ENCODE measurements at regions not wholly inside any gene's neighbourhood (a gene's known extent, or its start where the extent isn't known, plus 50 kb on each side); places are given as distances from the start of the nearest gene placed in this dataset.
"Not testable (repeated sequence)": the region's sequence is repeated elsewhere in the genome, so short reads cannot be mapped to it uniquely, and the experiment has no call there.

DNA sequence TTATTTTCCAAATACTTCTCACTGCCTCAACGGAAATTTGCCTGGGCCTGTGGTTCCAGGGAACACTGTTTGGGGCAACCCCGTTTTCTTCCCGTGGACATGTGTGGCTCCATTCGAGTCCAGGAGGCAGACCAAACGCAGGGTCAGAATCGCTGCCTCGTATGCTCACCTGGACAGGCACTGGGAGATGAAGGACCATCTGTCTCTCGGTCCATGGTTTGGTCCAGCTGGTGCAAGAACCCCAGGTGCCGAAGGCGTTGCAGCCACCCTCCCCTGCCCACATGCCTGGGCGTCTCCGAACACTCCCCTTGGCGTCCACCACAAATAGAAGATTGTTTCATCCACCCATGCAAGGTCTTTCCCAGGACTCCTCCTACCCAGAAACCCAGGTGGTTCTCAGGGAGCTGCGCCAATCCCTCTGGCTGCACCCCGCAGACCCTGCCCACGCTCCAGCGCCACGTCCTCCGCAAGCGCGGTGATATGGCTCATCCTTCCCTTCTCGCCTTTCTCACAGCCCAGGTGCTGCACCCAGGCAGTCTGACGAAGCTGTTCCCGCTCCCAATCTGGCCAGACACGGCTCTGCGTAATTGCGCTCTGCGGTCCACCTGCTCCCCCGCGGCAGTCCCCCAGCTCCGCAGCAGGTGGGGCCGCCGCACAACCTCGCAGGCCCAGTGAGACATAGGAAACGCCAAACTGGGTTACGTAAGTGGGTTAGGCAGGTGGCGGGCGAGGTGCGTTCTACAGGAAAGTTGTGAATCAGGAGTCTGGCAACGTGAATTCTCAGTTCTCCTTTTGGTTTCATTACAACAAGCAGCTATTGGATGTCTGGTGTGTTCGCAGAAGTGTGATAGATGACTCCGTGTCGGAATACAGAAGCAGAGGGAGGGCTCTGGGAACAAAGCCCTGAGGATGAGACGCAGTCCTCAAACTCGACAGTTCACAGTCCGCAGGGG is 146.2 kb upstream of the ECI2 start:
- DNase-seq (ENCODE audit: low read depth in 3 of 3, low spot score in 2 of 3): peak; percentile 42 to 57 (median 43)

DNA sequence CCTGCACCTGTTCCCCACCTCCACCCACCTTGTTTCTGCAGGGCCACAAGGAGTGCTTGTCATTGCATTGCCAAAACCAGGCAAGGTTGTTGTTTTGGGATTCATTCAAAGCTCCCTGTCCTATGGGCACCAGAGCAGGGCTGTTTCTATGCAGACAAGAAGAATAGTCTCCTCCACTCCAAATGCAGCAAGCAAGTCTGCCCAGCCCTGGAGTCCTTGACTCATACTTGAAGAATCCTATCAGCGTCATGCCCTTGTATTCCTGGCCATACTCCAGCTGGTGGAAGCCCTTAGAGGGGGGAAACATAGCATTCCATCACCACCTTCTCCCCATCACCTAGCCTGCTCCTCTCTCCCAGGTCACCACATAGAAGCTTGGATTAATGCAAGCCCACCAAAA is 145.3 kb upstream of the ECI2 start:
- no peak for DNase-seq (ENCODE audit: low read depth in 3 of 3, low spot score in 2 of 3)

DNA sequence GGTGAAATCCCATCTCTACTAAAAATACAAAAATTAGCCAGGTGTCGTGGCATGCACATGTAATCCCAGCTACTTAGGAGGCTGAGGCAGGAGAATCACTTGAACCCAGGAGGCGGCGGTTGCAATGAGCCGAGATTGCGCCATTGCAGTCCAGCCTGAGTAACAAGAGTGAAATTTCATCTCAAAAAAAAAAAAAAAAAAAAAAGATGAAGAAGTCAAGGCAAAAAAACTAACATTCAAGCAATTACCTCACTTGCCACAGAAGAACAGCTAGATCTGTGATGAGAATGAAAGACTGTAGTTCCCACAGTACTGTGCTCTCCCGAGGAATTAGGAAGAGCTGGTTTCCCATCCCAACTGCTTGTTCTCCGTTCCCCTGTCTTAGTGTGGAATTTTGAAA is 144.7 kb upstream of the ECI2 start:
- DNase-seq (ENCODE audit: low read depth in 3 of 3, low spot score in 2 of 3): no peak

DNA sequence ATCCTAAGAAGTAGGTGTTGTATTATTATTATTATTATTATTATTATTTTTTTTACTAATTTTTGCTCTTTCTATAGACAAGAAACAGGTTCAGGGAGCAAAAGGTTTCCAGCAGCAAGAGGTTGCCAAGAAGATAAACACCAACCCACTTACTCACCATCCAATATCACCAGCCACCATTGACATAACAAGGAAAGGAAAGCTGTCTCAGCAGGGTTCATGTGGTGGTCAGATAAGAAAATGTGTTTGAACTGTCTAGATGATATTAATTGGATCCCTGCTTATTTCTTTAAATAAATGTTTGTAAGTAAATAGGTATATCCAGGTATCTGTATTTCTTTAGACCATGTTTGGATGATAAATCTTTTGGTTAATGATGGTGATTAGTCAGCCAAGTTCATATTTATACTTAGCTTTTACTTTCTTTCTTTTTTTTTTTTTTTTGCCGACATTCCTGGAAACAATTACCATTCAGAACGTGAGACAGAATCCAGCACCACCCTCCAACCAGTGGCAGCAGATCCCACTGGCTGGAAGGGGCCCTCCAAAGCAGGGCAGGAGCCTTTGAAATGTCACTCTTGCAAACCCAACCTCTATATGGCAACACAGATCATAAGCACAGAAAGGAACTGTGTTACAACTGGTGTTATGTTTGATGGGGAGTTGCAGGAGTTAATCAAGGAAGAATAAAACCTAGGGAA is 139.2 kb upstream of the ECI2 start:
- no peak for DNase-seq (ENCODE audit: low read depth in 3 of 3, low spot score in 2 of 3)

DNA sequence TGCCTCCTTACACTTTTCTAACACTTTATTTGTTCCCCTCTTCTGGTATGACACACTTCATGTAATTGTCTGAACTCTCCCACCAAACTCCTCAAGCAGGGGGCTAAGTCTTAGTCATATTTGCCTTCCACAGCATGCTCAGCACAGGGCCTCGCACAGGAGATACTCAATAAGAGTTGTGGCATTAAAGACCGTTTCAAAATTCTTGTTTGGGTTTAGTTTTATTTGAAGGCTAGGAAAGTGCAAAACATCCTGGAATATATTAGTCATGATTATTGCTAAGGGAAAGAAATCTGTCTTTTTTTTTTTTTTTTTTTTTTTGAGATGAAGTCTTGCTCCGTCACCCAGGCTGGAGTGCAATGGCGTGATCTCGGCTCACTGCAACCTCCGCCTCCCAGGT is 137.6 kb upstream of the ECI2 start:
- no peak for DNase-seq (ENCODE audit: low read depth in 3 of 3, low spot score in 2 of 3)

DNA sequence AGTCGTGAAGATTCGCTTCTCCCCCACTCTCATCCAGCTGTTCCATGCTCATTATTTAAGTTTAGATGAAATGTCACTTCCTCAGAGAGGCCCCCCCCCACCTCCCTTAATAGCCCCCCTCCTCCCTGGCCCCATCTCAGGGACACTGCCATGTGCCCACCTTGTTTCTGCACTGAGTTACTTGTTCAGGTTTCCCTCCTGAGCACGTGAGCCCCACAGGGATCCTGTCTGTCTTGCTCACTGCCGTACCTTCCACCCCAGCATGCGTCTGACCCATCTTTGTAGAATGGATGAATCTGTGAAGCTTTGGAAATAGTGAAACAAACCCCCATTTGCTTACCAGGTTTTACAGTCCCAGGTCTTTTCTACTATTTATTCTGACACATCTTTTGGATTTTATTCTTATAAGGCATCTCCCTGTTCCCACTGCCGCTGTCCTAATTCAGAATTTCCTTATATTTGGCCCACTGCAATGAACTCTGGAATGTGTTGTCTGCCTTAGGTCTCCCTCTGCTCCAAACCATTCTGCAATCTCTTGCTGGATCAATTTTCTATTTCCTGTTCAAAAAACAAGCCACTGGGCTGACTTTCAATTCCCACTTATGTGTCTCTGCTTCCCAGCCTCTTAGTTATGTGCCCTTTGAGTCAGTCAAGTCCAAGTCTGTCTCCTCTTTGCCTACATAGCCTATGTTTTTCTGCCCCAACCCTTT is 136.5 kb upstream of the ECI2 start:
- no peak for DNase-seq (ENCODE audit: low read depth in 3 of 3, low spot score in 2 of 3)

DNA sequence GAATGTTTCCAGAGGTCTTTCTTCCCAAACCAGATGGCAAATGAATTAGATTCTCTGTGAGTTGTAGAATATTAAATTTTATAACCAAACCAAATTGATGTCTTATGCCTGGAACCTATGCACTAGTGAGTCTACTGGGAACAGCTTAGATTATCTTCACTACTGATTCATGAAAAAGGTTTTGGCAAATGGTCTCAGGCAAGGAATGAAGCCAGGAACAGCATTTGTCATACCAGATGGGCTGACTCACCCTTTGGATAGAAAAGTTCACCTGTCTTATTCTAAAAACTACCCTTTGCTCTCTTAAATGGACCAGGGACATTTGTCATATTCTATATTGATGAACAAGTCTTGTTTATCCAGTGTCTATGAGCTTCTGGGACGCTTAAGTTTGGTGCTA is 135.4 kb upstream of the ECI2 start:
- no peak for DNase-seq (ENCODE audit: low read depth in 3 of 3, low spot score in 2 of 3)

DNA sequence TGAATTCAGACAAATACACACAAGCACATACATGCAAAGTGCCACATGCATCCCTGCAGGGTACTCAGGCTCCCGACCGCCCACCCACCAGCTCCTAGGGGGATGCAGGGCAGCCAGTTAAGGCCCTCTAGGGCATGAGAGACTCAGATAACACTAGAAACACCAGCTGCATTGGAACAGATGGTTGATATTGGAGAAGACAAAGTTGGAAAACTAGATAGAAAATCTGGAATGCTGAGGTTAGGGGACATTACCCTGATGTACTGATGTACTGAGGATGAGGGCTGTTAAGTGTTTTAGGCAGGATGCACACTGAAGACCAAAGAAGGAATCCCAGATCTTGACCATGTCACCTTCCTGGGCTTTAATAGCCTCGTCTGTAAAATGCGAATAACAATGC is 134.6 kb upstream of the ECI2 start:
- no peak for DNase-seq (ENCODE audit: low read depth in 3 of 3, low spot score in 2 of 3)

DNA sequence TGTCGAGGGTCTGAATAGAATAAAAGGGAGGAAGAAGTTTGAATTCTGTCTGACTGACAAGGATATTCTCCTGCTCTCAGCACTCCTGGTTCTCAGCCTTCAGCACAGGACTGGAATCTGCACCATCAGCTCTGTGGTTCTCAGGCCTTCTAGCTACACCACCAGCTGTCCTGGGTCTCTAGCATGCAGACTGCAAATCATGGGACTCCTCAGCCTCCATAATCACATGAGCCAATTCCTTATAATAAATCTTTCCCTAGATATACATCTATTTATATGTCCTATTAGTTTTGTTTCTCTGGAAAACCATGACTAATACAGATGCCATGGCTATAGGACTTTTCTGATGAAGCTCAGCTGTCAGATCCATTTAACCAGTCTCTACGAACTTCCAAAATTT is 132.8 kb upstream of the ECI2 start:
- no peak for DNase-seq (ENCODE audit: low read depth in 3 of 3, low spot score in 2 of 3)

DNA sequence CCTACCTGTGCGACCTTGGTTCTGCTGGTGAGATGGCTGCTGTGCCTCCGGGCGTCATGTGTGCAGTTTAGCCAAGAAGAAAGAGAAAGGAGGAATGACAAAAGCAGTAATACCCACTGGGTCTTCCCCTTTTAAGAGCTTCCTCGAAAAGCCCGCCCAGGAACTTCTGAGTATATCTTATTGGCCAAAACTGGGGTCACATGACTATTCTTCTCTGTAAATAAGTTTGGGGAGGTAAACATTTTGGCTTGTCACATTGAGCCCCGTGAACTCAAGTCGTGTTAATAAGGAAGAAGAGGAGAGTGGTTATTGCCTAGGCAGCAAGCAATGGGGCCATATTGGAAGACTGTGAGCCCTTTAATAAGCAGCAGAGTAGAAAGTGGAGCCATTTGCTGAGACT is 130.4 kb upstream of the ECI2 start:
- DNase-seq (ENCODE audit: low read depth in 3 of 3, low spot score in 2 of 3): no peak

DNA sequence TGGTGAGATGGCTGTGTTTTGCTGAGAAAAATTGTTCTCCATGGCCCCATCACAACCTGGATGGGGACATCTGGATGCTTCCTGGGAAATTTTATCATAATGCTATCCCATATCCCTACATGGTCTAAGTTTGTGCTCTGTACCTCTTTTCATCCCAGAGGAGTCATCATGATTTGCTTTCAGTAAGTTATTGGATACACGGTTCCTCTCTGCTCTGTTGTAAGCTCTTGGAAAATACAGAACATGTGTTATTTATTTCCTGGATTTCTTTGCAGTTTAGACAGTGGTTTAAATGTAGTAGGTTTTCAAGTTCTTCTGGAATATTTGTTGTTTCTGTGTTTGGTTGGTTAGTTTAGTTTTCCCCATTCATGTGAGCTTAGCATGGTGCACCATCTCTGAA is 129.2 kb upstream of the ECI2 start:
- DNase-seq (ENCODE audit: low read depth in 3 of 3, low spot score in 2 of 3): no peak

DNA sequence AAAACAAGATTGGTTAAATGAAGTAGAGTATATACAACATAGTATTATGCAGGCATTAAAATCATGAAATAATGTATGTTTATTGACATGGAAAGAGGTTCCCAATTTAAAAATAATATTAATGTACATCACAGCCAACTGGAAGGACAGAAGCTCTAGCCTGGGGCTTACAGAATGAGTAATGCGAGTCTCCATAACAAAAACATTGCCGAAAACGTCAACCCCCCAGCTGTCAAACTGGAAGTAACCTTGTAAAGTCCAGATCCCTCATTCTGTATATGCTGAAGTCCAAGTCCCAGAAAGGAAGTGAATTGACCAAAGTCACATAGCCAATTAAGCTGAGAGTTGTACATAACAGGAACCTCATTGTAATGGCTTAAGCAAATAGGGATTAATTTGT is 128.7 kb upstream of the ECI2 start:
- no peak for DNase-seq (ENCODE audit: low read depth in 3 of 3, low spot score in 2 of 3)

DNA sequence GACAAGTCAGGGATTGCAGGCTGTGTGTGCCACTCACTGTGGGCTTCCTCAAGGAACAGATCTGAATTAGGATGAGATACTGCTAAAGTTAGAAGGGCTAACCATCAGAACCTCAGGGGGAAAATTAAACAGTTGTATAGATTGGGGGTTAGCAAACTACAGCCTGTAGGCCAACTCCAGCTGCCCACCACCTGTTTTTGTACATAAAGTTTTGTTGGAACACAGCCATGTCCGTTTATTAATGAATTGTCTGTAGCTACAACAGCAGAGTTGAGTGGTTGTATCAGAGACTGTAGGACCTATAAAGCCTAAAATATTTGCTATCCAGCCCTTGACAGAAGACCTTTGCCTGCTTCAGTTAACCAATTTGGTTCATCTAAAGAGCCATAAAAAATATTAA is 127.2 kb upstream of the ECI2 start:
- DNase-seq (ENCODE audit: low read depth in 3 of 3, low spot score in 2 of 3): peak in 1 of 3 donors; percentile 15

DNA sequence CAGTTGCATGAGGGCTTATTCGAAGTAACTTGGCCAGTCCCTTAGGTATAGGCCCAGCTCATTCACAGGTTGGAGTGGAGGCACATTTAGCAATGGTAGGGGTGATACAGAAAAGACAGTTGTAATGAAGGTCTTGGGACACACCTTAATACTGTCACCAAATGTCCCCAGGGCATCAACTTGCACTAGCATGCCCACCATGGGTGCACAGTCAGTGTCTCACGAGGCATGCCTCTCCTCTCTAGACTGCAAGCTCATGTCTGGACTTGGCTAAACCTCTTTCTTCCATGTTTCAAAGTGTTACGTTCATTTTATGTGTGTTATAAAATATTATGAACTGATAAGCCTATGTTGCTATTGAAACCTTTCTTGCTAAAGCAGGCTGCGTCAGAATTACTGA is 124.0 kb upstream of the ECI2 start:
- DNase-seq (ENCODE audit: low read depth in 3 of 3, low spot score in 2 of 3): no peak

DNA sequence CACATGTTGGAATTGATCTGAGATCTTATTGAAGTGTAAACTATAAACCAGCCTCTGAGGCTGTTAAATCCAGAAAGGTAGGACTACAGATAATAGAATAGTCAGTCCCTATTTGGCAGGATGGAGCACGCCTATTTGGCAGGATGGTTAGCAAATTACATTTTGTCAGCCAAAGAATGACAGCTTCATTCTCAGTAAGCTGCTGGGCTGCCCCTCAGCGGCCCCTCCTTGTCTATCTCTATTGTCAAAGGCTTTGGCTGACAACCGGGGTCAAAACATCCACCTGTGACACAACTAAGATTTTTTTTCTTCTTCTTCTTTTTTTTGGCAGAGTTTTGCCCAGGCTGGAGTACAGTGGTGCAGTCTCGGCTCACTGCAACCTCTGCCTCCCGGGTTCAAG is 123.4 kb upstream of the ECI2 start:
- DNase-seq (ENCODE audit: low read depth in 3 of 3, low spot score in 2 of 3): no peak

DNA sequence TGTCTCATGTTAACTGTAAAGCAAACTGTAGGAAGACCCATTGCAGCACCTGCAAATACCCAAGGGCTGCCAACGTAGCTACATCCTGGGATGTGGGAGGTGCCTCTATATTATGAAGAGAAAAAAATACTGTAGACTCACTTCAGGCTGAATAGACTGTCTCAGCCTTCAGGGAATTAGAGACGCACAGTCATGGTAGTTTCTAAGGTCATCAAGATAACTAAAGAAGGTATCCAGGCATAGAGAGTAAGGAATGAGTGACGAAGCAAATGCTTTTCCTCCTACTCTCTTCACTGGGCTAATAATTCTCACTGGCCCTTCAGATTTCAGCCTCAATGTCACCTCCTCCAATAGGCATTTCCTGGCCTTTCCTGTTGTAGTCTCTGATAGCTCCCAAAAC is 121.6 kb upstream of the ECI2 start:
- DNase-seq (ENCODE audit: low read depth in 3 of 3, low spot score in 2 of 3): no peak

DNA sequence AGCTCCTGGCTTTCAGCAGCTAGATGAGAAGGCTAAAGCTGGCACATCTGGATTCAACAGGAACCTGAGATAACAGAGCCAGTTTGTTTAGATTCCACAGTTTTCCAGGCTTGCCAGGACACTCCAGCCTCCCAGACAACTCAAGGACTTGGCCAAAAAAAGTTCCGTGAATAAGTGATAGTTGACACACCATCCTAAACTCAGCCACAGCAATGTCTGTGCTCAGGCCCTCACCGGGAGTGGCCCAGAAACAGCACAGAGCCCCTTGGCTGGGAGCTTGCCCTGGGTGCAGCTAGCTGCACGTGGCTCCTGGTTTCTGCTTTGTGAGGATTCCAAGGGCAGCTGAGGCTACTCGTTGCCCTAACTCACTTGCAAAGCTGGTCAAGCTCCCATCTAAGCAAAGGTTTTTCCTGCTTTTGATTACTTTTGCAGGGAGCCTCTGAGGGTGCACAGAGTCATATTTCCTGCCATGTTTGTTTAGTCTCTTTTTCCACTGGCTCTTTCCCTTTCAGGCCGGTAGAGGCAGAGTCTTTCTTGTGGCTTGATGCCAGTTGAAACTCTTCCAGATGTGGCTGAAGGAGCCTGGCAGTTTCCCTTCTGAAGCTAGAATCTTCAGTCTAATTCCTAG is 118.3 kb upstream of the ECI2 start:
- DNase-seq (ENCODE audit: low read depth in 3 of 3, low spot score in 2 of 3): peak in 2 of 3 donors; percentile 19 to 35

DNA sequence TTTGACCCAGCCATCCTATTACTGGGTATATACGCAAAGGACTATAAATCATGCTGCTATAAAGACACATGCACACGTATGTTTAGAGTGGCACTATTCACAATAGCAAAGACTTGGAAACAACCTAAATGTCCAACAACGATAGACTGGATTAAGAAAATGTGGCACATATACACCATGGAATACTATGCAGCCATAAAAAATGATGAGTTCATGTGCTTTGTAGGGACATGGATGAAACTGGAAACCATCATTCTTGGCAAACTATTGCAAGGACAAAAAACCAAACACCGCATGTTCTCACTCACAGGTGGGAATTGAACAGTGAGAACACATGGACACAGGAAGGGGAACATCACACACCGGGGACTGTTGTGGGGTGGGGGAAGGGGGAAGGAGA is 117.1 kb upstream of the ECI2 start:
- DNase-seq (ENCODE audit: low read depth in 3 of 3, low spot score in 2 of 3): not testable (repeated sequence)

DNA sequence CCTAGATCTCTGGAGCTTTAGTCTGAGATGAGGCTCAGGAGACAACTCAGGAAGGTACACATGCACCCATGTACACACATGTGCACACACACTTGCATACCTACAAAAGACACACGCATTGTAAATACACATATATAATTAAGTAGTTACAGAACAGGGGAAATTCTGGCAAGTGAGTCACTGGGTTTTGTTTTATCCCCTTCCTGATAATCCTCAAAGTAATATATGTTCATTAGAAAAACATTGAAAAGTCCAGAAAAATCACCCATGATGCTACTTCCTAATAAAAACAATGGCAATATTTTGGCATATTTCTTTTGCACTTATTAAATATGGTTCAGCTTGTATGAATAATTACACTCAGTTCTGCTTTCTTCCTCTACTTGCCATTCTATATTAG is 115.3 kb upstream of the ECI2 start:
- DNase-seq (ENCODE audit: low read depth in 3 of 3, low spot score in 2 of 3): no peak

DNA sequence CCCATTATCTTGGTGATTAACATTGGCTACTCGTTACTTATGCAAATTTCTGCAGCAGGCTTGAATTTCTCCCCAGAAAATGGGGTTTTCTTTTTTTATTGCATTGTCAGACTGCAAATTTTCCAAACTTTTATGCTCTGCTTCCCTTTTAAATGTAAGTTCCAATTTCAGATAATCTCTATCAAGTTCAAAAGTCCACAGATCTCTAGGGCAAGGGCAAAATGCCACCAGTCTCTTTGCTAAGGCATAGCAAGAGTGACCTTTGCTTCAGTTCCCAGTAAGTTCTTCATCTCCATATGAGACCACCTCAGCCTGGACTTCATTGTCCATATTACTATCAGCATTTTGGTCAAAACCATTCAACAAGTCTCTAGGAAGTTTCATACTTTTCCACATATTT is 108.5 kb upstream of the ECI2 start:
- DNase-seq (ENCODE audit: low read depth in 3 of 3, low spot score in 2 of 3): not testable (repeated sequence)

DNA sequence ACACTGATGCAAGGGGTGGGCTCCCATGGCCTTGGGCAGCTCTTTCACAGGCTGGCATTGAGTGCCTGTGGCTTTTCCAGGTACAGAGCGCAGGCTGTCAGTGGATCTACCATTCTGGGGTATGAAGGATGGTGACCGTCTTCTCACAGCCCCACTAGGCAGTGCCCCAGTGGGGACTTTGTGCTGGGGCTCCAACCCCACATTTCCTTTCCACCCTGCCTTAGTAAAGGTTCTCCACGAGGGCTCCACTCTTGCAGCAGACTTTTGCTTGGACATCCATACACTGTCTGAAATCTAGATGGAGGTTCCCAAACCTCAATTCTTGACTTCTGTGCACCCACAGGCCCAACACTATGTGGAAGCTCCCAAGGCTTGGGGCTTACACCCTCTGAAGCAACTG is 107.9 kb upstream of the ECI2 start:
- DNase-seq (ENCODE audit: low read depth in 3 of 3, low spot score in 2 of 3): no peak

Data from right renal cortex interstitium (tissue), 3 donors.